ENCODE measurements at regions not wholly inside any gene's neighbourhood (a gene's known extent, or its start where the extent isn't known, plus 50 kb on each side); places are given as distances from the start of the nearest gene placed in this dataset.

DNA sequence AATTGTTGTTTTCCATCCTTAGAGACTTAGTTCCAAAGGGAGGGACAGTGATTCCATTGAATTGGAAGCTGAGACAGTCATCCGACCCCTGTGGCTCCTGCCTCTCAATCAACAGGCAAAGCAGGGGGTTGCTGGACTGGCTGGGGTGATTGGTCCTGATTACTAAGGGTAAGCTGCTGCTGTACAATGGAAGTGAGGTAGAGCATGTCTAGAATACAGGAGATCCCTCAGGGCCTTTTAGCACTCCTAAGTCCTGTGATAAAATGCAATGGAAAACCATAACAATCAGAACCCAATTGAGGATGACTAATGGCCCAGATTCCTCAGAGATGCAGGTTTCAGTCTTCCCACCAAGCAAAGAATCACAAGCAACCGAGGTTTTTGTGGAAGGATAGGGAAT lies 127.6 kb downstream of the AASDH start (continued):
- TF ChIP-seq KIAA2018 (CRISPR knock-in tag; IDR thresholded peaks at IDR 0.05; ENCODE audit: borderline replicate concordance) (no peak), SRF (IDR thresholded peaks at IDR 0.05; ENCODE audit: low read depth, low read length) (no peak), PAWR (CRISPR knock-in tag; IDR thresholded peaks at IDR 0.05; ENCODE audit: borderline replicate concordance) (no peak)
- TF ChIP-seq, protein P1, sequence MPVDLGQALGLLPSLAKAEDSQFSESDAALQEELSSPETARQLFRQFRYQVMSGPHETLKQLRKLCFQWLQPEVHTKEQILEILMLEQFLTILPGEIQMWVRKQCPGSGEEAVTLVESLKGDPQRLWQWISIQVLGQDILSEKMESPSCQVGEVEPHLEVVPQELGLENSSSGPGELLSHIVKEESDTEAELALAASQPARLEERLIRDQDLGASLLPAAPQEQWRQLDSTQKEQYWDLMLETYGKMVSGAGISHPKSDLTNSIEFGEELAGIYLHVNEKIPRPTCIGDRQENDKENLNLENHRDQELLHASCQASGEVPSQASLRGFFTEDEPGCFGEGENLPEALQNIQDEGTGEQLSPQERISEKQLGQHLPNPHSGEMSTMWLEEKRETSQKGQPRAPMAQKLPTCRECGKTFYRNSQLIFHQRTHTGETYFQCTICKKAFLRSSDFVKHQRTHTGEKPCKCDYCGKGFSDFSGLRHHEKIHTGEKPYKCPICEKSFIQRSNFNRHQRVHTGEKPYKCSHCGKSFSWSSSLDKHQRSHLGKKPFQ (CRISPR knock-in tag; IDR thresholded peaks at IDR 0.05; ENCODE audit: insufficient replicate concordance) = no peak

Measured in HepG2 (cell line).